Gastroesophageal sphincter (tissue), 4 donors: ENCODE measurements at regions not wholly inside any gene's neighbourhood (a gene's known extent, or its start where the extent isn't known, plus 50 kb on each side); places are given as distances from the start of the nearest gene placed in this dataset.
A peak's percentile ranks its signal among the peaks of the same experiment; 100 is the strongest.

ENCODE experiments used
- ATAC-seq: fragments of 150-250 bp; one replicate; pipeline ENCODE4 v1.9.1; 2016; ENCODE audit warnings: mild to moderate bottlenecking, moderate library complexity
- H3K27ac ChIP-seq, 4 donors: fragments of 200-600 bp; sonication (generic) in 3 of 4; 1 replicate in 3 of 4; 2 replicates in 1 of 4; pipeline ENCODE4 v1.5.1; 2016 to 2019
- H3K27me3 ChIP-seq: fragments of 200-600 bp; sonication (generic); one replicate; pipeline ENCODE4 v1.5.1; 2019
- H3K36me3 ChIP-seq, 2 donors: fragments of 200-600 bp; sonication (generic); one replicate each; pipeline ENCODE4 v1.5.1; 2019; ENCODE audit warnings: control low read depth in 1 of 2
- H3K4me1 ChIP-seq, 3 donors: fragments of 200-600 bp; sonication (generic); 1 replicate in 2 of 3; 2 replicates in 1 of 3; pipeline ENCODE4 v1.5.1; 2016 to 2019; ENCODE audit warnings: control low read depth in 2 of 3
- H3K4me3 ChIP-seq, 2 donors: fragments of 200-600 bp; sonication (generic); one replicate each; pipeline ENCODE4 v1.5.1; 2019; ENCODE audit warnings: mild to moderate bottlenecking in 1 of 2, moderate library complexity in 1 of 2
- H3K9me3 ChIP-seq, 3 donors: fragments of 200-600 bp; sonication (generic); one replicate each; pipeline ENCODE4 v1.5.1; 2017 to 2019; ENCODE audit warnings: control low read depth in 2 of 3
- CTCF ChIP-seq, 4 experiments: fragments of 200-600 bp in 2 of 4; fragments of 450-650 bp in 2 of 4; sonication (generic) in 1 of 4; IDR thresholded peaks; one replicate each; pipeline ENCODE4 v1.5.1; 2017 to 2019; ENCODE audit warnings: antibody characterized with exemption in 4 of 4, mild to moderate bottlenecking in 2 of 4, moderate library complexity in 2 of 4
- EP300 ChIP-seq: sonication (generic); formaldehyde crosslinking; IDR thresholded peaks from one replicate; pipeline ENCODE4 v1.6.1; 2017; ENCODE audit warnings: antibody characterized with exemption, mild to moderate bottlenecking
- POLR2A ChIP-seq, 2 donors: fragments of 450-650 bp; IDR thresholded peaks; one replicate each; pipeline ENCODE4 v1.6.1; 2017; ENCODE audit warnings: antibody characterized with exemption in 2 of 2, mild to moderate bottlenecking in 2 of 2, moderate library complexity in 1 of 2
- POLR2AphosphoS5 ChIP-seq: sonication (generic); formaldehyde crosslinking; IDR thresholded peaks from one replicate; pipeline ENCODE4 v1.6.1; 2017; ENCODE audit warnings: antibody characterized with exemption
- WGBS, 2 donors: methylation state at CpG; one replicate each; pipeline ENCODE4 v1.1.5; 2018; ENCODE audit warnings: low coverage in 1 of 2; 5-methylcytosine and 5-hydroxymethylcytosine counted together

- Histone ChIP-seq H3K4me3 (no peak overlapping the region), H3K36me3 (no peaks in the 10 kb centered on the region), H3K27ac (no peak overlapping the region), H3K4me1 (no peaks in the 10 kb centered on the region), H3K27me3 (no peaks in the 10 kb centered on the region), H3K9me3 (peaks cover 0 to 8% (median 0%) of the 10 kb centered on the region in 3 donors)
- TF ChIP-seq EP300: no peak
- TF ChIP-seq CTCF (IDR thresholded peaks at IDR 0.05): no peak
- TF ChIP-seq POLR2A (IDR thresholded peaks at IDR 0.05): no peak
- TF ChIP-seq POLR2AphosphoS5: no peak
- 20 to 33% methylated on average over 1 of the region's 1 CpG for WGBS, 2 donors
- no peak for ATAC-seq
Measured at GRCh38 chr2:23204685-23205242, 180.2 kb upstream of the KLHL29 start.

- H3K27ac ChIP-seq: no peak overlapping the region
- H3K9me3 ChIP-seq: no peaks in the 10 kb centered on the region
- H3K4me3 ChIP-seq: no peak overlapping the region
- H3K36me3 ChIP-seq: no peaks in the 10 kb centered on the region
- peak; percentile 47 for ATAC-seq
- no peaks in the 10 kb centered on the region for H3K27me3 ChIP-seq
- 71 to 74% methylated on average over 3 to 4 of the region's 8 CpGs for WGBS, 2 donors
- no peaks in the 10 kb centered on the region for H3K4me1 ChIP-seq
- no peak for TF ChIP-seq POLR2A (IDR thresholded peaks at IDR 0.05)
- TF ChIP-seq EP300: no peak
- no peak for TF ChIP-seq CTCF (IDR thresholded peaks at IDR 0.05)
Measured at GRCh38 chr2:23206650-23207049, 178.3 kb upstream of the KLHL29 start.

DNA sequence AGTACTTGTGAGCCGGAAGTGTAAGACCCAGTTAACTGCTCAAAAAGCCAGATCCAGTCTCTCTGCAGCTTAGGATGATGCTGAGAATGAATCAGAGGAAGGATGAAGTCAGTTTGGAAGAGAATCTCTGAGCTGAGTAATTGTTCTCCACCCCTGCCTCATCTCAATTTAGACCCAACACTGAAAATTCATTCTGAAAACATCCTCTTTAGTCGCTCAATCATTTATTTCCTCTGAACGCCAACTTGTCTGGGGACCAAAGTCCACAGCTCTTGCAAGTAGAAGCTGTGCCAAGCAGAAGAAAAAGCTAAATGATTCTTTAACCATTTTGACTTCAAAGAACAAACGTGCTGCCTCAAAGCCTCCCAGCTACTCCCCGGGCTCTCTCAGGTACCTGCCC, 177.1 kb upstream of the KLHL29 start:
- ATAC-seq: no peak
- 41% methylated on average over 5 of the region's 5 CpGs for WGBS, 2 donors
- no peak overlapping the region for H3K4me3 ChIP-seq

GRCh38 chr2:23208339-23208738, 176.6 kb upstream of the KLHL29 start:
- Histone ChIP-seq H3K4me3 (no peak overlapping the region), H3K27me3 (no peaks in the 10 kb centered on the region), H3K9me3 (no peaks in the 10 kb centered on the region), H3K27ac (no peak overlapping the region), H3K36me3 (no peaks in the 10 kb centered on the region), H3K4me1 (no peaks in the 10 kb centered on the region)
- no peak for ATAC-seq
- WGBS, 2 donors: 0 to 37% methylated on average over 1 to 2 of the region's 2 CpGs
- TF ChIP-seq POLR2AphosphoS5: no peak
- TF ChIP-seq CTCF (IDR thresholded peaks at IDR 0.05): no peak
- no peak for TF ChIP-seq POLR2A (IDR thresholded peaks at IDR 0.05)
- no peak for TF ChIP-seq EP300

More for the DNA sequence above, 177.1 kb upstream of the KLHL29 start:
- Histone ChIP-seq H3K9me3 (no peaks in the 10 kb centered on the region), H3K4me1 (no peaks in the 10 kb centered on the region), H3K36me3 (no peaks in the 10 kb centered on the region), H3K27ac (no peak overlapping the region), H3K27me3 (no peaks in the 10 kb centered on the region)
- TF ChIP-seq POLR2AphosphoS5: no peak
- no peak for TF ChIP-seq EP300

DNA sequence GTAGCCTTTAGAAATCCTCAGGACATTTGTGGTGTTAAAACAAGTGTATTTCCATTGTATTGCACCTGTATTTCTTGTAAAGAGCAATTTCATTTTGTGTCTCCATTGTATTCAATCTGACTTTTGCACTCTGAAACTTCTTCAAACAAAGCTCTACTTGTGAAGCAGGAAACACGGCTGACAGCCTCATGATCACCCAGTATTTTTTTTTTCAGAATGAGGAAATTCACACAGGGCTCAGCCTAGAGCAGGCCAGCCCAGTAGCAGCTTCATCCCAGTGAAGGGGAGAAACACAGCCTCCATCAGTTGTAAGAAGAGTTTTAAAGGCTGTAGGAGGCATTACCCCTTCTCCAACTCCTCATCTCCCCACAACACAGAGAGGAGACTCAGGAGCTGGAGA, 175.9 kb upstream of the KLHL29 start:
- TF ChIP-seq POLR2AphosphoS5 (no peak), CTCF (IDR thresholded peaks at IDR 0.05) (no peak), POLR2A (IDR thresholded peaks at IDR 0.05) (no peak), EP300 (no peak)
- no peak overlapping the region for H3K4me3 ChIP-seq
- no peaks in the 10 kb centered on the region for H3K27me3 ChIP-seq
- H3K9me3 ChIP-seq: no peaks in the 10 kb centered on the region
- no peak overlapping the region for H3K27ac ChIP-seq
- no peak for ATAC-seq
- no peaks in the 10 kb centered on the region for H3K36me3 ChIP-seq
- WGBS, 2 donors: 0% methylated on average over 1 of the region's 1 CpG
- H3K4me1 ChIP-seq: no peaks in the 10 kb centered on the region
